Keratinocyte (primary cell): ENCODE measurements at regions not wholly inside any gene's neighbourhood (a gene's known extent, or its start where the extent isn't known, plus 50 kb on each side); places are given as distances from the start of the nearest gene placed in this dataset.

Experiments used
- EZH2 ChIP-seq: IDR thresholded peaks from one replicate; pipeline ENCODE4 v1.6.1; 2012; ENCODE audit warnings: inconsistent platforms, mild to moderate bottlenecking, low read length, moderate library complexity
- TF ChIP-seq, protein P1 (sequence below), 3 experiments: IDR thresholded peaks in 1 of 3; conservative IDR thresholded peaks in 1 of 3; optimal IDR thresholded peaks in 1 of 3; 2 replicates in 2 of 3; 3 replicates in 1 of 3; pipeline versions ENCODE3 to v1.5.1; 2011; ENCODE audit warnings: low read length in 3 of 3, mild to moderate bottlenecking in 3 of 3, moderate library complexity in 2 of 3, control low read depth in 1 of 3, inconsistent platforms in 1 of 3; ENCODE audit not compliant: insufficient read depth in 2 of 3; ENCODE audit errors: extremely low read depth in 1 of 3

DNA sequence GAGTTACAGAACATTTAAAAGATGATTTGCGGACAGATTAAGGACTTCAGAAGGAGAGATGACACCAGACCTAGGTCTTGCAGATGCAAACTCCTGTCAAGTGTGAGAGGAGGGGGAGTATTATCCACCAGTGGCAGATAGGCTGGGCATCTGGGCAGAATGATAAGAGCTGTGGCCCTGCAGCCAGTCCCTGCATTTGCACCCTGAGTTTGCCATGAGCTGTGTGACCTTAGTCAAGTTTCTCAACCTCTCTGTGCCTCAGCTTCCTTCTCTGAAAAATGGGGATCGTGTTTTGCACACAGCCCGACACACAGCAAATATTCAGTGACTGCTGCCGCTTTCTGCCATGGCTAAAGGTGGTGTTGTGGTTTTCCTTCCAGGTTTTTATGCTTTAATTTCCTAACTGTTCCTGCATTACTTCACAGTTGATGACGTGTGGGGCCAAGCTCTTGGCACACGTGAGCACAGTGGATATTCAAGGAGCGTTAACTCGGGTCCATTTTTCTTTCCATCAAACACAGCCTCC lies 516.2 kb downstream of the CDH26 start:
- TF ChIP-seq, protein P1, sequence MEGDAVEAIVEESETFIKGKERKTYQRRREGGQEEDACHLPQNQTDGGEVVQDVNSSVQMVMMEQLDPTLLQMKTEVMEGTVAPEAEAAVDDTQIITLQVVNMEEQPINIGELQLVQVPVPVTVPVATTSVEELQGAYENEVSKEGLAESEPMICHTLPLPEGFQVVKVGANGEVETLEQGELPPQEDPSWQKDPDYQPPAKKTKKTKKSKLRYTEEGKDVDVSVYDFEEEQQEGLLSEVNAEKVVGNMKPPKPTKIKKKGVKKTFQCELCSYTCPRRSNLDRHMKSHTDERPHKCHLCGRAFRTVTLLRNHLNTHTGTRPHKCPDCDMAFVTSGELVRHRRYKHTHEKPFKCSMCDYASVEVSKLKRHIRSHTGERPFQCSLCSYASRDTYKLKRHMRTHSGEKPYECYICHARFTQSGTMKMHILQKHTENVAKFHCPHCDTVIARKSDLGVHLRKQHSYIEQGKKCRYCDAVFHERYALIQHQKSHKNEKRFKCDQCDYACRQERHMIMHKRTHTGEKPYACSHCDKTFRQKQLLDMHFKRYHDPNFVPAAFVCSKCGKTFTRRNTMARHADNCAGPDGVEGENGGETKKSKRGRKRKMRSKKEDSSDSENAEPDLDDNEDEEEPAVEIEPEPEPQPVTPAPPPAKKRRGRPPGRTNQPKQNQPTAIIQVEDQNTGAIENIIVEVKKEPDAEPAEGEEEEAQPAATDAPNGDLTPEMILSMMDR (optimal IDR thresholded peaks at IDR 0.05 in 1 of 3, IDR thresholded peaks at IDR 0.05 in 1 of 3, conservative IDR thresholded peaks at IDR 0.05 in 1 of 3; ENCODE audit: extremely low read depth in 1 of 3, insufficient read depth in 2 of 3, low read length in 3 of 3), result no peak
- TF ChIP-seq EZH2, result no peak
